DND-41 (cell line): ENCODE measurements at regions not wholly inside any gene's neighbourhood (a gene's known extent, or its start where the extent isn't known, plus 50 kb on each side); places are given as distances from the start of the nearest gene placed in this dataset.

Experiments
- CTCF ChIP-seq: IDR thresholded peaks from 2 replicates; pipeline ENCODE4 v1.5.1; 2012; ENCODE audit warnings: borderline replicate concordance, low read length, moderate library complexity, mild to moderate bottlenecking; ENCODE audit not compliant: poor library complexity, severe bottlenecking; ENCODE audit errors: extremely low read depth
- EZH2 ChIP-seq: IDR thresholded peaks from 3 replicates; pipeline ENCODE4 v1.6.1; 2012; ENCODE audit warnings: borderline replicate concordance, low read depth, mild to moderate bottlenecking, moderate library complexity, low read length, inconsistent platforms; ENCODE audit not compliant: severe bottlenecking

- TF ChIP-seq CTCF = no peak
- no peak for TF ChIP-seq EZH2
Observed at GRCh38 chr6:9028086-9028485, 592.7 kb upstream of the SLC35B3 start.
